Coronary artery (tissue), 2 donors: ENCODE measurements at regions not wholly inside any gene's neighbourhood (a gene's known extent, or its start where the extent isn't known, plus 50 kb on each side); places are given as distances from the start of the nearest gene placed in this dataset.

Experiments used
- DNase-seq: peaks from one replicate; pipeline ENCODE4 v3.0.0-alpha.2; 2017; ENCODE audit warnings: low spot score
- H3K27ac ChIP-seq, 2 donors: fragments of 200-600 bp; sonication (generic); one replicate each; pipeline ENCODE4 v1.5.1; 2016 to 2019
- H3K4me3 ChIP-seq: fragments of 200-600 bp; sonication (generic); 2 replicates; pipeline ENCODE4 v1.5.1; 2016; ENCODE audit warnings: mild to moderate bottlenecking, moderate library complexity
- CTCF ChIP-seq: fragments of 200-600 bp; sonication (generic); IDR thresholded peaks from one replicate; pipeline ENCODE4 v1.5.1; 2019; ENCODE audit warnings: antibody characterized with exemption

DNA sequence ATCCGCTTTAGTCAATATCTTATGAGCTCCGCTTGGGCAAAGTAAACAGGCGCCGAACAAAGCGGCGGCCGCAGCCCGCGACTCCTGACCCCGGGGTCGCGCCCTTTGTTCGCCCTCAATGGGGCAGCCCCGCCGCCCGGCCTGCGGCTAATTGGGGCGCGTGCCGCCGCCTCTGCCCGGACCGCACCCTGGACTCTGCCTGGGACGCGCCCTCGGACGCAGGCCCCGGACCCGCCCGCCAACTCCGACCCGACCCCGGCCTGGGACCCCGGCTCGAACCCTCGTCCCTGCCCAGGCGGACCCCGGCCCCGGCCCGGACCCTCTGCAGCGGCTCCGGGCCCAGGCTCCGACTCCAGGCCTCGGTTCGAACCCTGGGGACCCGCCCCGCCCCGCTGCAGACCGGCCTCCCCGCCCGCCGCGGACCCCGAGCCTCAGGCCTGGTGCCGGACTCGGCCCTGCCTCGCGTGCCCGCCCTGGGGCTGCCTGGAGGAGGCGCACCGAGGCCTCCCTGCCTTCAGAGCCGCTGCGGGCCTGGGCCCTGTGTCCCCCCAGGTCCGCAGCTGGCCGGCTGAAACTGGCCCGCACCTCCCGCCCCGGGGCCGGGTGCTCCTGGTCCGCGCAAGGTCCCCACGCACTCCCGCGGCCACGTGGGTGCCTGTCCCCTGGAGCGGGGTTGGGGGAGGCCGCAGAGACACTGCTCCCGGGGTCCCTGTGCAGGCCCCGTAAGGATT lies 84.7 kb upstream of the WNT7B start:
- peak; percentile 71 for DNase-seq
- no peak for TF ChIP-seq CTCF
- Histone ChIP-seq H3K27ac (peak overlapping the region; percentile 61 to 96), H3K4me3 (peak overlapping the region; percentile 41)

DNA sequence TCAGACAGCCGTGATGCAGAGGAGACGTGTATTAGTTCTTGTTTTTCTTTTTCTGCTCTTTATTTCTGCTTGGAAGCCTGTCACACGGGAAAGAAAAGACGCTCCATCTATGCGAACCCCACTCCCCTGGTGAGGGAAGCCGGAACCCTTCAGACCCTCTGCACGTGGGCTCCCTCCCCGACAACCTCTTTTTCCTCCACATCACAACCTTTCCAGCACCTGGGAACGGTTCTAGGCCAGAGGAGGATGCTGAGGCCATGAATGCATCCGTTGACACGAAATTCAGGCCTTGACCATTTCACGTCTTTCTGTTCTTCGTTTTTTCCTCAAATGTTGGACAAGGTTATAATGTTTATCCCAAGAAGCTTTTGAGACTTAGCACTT lies 85.3 kb upstream of the WNT7B start:
- H3K4me3 ChIP-seq, result peak overlapping the region; percentile 41
- H3K27ac ChIP-seq, result peak overlapping the region; percentile 61 to 96
- no peak for DNase-seq
- no peak for TF ChIP-seq CTCF

DNA sequence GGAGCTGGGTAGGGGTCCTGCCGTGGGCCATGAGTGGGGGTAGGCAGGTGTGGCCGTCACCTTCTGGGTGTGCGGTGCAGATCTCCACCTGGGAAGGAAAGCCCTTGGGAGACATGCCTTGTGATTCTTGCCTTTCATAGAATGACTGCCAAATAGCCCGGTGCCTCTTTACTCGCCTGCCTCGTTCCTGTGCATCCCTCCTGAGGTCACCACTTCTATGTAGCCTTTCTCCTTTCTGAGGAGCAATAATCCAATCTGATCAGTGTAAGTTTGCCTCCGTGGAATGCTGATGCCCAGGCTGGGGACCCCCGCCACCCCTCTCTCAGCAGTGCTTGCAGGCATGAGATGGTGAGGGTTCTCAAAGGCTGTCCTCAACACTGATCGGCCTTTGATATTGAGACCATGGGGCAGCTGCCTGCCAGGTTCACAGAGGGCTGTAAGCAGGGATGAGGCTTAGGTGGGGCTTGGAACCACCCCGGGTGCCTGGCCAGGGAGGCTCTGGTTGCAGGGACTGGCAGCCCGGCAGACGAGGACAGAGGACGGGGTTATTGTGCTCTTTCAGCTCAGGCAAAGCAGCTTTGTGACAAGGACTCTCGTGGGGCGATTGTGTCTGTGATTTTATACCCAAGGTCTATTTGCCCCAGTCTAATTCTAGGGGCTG lies 86.1 kb upstream of the WNT7B start:
- TF ChIP-seq CTCF, result no peak
- Histone ChIP-seq H3K4me3 (peak overlapping the region; percentile 54), H3K27ac (peak overlapping the region; percentile 96 to 100)
- DNase-seq, result peak; percentile 69

DNA sequence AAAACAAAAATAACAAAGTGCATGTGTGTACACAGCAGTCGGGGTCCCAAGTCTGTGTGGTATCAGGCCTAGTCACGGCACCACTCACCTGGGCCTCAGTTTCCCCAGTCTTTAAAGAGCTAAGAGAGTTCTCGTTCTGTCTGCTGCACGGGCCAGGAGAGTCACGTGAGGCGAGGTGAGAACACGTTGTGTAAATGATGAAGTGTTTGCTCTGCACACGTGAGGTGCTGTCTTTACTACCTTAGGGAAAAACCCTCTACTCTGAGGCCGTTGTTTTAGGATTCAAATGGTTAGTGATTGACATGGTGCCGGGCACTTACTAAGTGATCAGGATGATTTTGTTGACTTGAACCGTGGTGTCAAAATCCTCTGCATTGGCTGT lies 86.5 kb upstream of the PPARA start:
- H3K27ac ChIP-seq, result peak overlapping the region; percentile 96 to 100
- no peak for TF ChIP-seq CTCF
- peak overlapping the region; percentile 54 for H3K4me3 ChIP-seq
- peak; percentile 26 for DNase-seq

- DNase-seq, result peak; percentile 73
- peak overlapping the region; percentile 54 for H3K4me3 ChIP-seq
- TF ChIP-seq CTCF, result no peak
- H3K27ac ChIP-seq, result peak overlapping the region; percentile 96 to 100
These were observed 85.9 kb upstream of the PPARA start for GRCh38 chr22:46064228-46064965.

DNA sequence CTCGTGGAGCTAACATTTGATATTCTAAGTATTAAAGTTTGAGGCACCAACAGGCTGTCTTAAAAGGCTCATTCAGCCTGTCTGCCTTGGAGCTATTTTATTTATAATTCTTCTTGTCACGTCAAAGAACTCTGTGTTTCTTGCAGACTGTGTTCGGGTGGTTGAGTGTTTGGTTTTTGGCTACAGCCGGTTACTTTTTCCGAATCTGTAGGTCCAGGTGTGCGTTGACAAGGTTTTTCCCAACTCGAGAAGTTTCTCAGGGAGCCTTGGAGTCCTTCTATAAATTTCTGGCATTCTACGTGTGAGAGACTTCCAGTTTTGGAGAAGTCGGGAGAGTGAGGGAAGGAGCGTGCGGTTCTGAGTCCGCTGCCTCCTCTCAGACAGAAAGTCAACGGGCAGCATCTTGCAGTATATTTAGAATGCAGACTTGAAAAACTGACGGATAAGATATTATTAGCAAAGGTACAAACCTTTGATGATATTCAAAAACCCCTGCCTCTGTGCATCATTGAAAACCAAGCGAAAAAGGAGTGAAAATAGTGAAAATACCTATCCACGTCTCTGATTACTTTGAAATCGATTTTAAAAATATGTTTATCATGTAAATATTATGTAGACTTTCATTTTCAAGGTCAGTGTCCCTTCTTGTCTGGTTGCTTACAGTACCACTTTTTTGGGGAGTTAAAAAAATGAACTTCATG lies 85.2 kb upstream of the PPARA start:
- peak overlapping the region; percentile 96 to 100 for H3K27ac ChIP-seq
- TF ChIP-seq CTCF, result no peak
- peak overlapping the region; percentile 54 for H3K4me3 ChIP-seq
- peak; percentile 68 for DNase-seq
